Stimulated activated CD8-positive, alpha-beta memory T cell treated with anti-CD3 and anti-CD28 coated beads, Interleukin-7, amount 100 ng/mL, for 48 hours (primary cell): ENCODE measurements at regions not wholly inside any gene's neighbourhood (a gene's known extent, or its start where the extent isn't known, plus 50 kb on each side); places are given as distances from the start of the nearest gene placed in this dataset.

Experiments used
- DNase-seq, 2 donors: peaks; one replicate each; pipeline ENCODE4 v3.0.0-alpha.2; 2020; ENCODE audit warnings: low read depth in 1 of 2; ENCODE audit errors: extremely low read depth in 1 of 2

DNA sequence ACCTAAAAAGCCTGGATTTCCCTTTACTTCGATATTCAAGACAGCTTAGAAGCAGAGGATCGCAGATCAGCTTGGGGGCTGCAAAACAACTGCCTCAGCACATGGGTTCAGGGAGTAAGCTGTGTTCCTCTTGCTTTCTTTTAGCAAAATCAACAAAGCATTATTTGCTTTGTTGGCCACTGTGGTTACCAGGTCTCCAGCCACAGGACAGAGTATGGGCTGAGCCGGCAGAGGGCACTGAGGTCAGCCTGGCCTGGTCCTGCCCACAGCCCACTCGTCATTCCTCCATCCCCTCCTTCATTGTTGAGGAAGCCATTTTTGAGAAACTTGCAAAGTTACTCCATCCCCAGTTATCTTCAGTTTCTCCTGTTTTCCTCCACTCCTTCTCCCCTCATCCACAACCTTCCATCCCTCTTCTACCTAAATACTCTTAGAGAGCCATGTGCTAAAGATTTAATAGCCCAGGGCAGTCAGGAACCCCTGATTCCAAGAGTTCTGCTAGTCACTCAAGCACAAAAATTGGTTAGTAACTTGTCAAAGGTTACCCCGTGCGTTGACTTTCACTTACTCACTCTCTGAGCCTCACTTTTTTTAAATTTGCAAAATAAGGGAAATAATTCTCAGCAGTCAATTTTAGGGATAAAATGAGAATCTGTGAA lies 60.0 kb upstream of the HES1 start:
- no peak for DNase-seq

DNA sequence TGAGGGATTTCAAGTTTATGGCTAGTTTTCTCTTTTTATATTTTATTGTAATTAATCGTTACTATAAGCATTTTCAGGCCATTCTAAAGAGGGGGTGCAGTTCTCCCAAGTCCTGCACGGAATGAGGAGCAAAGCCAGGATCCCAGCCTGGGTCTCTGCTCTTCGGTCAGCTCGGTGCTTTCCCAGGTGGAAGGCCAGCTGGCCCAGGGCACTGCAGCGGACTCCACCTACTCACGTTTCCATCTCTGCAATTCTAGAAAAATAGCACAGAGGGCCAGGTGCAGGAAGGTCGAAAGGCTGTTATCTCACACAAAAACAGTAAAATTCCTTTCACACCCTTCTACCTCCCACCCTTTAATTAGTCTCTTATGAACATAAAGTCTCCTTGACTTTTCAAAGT lies 59.5 kb upstream of the HES1 start:
- DNase-seq: no peak

DNA sequence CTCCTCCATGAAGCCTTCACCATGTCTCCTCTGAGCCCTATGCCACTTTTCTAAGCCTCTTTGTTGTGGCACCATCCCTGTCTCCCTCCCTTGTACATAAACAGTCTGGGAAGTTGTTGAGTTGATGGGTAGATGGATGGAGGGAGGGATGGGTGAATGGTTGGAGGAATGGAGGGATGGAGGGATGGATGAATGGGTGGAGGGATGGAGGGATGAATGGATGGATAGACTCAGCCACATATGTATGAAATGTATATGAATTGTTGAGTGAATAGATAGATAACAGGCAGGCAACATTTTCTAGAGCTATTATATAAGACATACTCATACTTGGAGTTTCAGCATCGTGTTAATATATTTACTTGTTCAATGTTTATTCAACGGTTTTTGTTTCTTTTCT lies 58.3 kb upstream of the HES1 start:
- DNase-seq: no peak

DNA sequence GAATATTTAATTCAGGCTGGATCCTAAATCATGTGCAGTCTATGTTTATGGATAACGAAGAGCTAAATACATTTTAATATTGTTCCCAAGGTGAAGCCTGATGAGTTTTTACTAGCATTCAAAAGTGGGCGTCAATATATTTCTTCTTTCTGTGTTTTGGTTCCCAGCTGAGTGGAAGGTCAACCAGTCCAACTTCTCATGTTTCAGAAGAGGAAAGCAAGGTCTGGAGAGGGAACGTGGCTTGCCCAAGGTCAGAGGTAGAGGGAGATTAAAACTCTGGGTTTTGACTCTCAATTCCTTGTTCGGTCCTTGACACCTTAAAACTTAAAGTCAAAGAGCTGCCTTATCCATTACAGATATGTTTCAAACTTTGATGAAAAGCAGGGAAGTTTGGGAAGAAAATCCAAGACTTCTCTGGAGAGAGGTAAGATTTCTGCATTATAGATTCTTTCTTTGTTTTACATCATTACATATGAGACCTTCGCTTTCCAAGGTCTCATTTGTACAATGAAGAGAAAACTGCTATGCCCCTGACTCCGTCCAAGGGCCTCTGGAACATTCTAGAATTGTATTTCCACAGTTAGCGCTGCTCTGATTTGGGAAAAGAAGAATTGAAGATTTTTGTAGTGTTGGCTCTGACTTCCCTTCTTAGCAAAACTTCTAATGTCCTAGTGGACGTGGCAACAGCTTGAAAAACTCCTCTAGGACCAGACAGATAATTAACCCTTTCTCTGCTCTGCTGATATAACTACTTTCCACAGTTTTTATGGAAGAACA lies 57.7 kb upstream of the HES1 start:
- DNase-seq: no peak

DNA sequence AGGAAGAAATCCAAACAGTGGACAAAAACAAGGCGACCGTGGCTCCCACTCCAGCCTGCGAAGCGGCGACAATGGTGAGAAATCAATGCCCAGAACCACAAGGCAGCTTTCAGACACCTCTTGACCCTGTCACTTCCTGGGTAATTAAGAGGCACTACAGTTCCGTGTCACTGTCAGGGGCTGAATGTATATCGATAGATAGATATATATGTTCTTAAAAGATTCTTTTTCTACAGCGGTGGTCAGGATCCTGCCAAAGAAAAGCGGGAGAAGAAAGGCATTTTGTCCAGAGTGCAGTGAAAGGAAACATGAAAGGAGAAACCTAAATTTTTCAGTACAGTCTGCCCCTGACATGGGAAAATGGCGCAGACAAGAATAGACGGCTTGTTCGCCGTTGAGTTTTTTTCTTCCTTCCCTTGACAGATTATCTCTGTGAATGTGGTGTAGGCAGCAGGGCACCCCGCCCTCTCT lies 56.2 kb upstream of the HES1 start:
- DNase-seq: no peak

DNA sequence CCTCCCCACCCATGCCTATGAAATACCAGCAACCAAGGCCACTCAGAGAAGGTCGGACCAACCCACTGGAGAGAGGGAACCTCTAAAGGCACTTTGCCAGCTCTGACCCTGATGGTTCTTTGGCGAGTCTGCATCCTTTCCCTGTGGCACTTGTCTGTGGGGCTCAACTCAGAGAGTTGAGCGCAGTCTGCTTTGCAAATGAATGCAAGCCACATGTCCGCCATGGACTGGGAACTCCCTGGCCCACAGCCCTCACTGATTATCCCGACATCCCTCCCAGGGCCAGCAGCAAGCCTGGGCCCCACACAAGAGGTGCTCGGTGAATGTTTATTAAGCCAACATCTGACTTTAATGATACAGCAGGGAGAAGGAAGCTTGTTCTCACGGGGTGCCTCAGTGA lies 55.5 kb upstream of the HES1 start:
- DNase-seq: no peak

DNA sequence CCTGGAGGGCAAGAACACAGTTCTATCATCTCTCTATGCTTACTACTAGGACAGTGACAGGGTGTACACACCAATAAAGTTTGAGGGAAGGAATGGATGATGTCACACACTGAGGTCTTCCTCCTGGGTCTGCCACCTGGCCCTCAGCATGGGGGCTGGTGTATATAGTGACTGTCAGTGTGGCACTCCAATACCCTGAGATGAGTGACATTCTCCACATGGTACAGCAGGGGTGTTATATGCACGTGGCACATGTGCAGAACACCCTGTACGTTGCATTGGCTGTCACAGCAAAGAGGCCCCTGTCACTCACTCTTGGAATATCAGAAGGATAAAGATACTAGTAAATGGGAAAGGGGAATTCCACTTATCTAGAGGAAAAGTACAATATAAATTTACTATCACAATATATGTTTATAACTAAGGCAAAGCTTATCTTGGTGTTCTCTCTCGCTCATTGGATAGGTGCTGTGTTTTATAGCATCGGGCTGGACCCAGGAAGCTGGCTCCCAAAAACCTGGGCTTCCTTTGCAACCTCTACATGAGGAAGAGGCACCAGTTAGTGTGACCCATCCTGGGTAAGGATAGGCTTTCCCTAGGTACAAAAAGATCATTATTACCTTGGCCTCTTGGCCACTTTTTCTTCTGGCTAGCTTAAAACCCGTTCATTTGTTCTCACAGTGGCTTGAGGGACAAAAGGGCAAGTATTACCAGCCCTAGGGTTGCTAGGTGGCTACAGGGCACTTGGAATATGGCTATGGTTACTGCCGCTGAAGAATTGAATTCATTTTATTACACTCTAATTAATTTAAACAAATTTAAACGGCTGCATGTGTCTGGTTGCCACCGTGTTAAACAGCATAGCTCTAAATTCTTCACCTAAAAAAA lies 54.8 kb upstream of the HES1 start:
- DNase-seq: no peak

DNA sequence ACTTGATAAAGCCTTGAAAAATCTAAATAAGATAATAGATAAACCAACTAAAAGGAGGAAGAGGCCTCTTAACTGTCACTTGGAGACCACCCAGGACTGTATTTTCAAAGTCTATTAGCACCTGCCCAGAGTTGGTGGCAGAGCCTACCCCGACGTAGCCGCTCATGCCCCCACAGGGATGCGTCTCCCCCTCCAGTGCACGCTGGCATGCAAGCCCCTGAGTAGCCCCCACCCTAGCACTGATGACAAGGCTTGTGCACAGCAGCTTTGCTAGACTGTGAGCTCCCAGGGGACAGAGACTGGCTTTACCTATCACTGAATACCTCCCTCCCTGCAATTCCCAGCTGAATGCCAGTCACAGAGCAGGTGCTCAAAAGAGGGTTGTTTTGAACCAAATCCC lies 54.1 kb upstream of the HES1 start:
- no peak for DNase-seq

DNA sequence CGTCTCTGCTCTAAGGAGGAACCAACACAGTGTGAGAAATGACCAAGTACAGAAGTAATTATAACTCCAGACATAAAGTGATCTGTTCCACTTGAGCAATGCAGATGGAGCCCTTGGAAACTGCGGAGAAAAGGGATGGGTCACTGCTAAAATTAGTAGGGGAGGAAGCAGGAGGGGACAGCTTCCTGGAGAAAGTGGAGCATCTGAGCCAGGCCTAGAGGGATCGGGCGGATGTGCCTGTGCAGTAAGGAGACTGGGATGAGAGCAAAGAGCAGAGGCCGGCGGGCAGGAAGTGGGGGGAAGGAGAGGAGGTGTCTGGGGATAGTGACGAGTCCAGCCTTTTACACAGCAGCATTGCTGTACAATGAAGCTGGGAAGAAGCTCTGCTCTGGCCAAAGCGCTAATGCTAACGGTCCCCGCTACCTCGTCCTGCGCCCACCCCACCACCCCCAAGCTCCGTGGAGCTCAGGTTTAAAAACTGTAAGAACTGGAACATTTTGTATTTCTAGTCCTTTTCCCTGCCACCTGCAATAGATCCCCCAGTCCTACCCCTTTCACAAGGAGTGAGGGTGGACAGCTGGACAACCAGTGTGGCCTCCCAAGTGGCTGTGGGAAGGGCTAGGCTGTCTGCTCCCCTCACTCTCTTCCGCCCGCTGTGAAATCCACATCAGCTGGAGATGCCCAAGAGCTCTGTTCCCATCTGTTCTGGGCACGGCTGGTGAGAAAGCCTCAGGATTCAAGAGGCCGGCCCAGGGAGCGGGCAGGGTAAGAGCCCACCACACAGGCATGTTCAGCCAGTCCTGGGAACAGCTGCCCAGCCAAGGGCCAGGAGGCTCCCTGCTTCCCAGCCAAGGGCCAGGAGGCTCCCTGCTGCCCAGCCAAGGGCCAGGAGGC lies 53.0 kb upstream of the HES1 start:
- DNase-seq: no peak

DNA sequence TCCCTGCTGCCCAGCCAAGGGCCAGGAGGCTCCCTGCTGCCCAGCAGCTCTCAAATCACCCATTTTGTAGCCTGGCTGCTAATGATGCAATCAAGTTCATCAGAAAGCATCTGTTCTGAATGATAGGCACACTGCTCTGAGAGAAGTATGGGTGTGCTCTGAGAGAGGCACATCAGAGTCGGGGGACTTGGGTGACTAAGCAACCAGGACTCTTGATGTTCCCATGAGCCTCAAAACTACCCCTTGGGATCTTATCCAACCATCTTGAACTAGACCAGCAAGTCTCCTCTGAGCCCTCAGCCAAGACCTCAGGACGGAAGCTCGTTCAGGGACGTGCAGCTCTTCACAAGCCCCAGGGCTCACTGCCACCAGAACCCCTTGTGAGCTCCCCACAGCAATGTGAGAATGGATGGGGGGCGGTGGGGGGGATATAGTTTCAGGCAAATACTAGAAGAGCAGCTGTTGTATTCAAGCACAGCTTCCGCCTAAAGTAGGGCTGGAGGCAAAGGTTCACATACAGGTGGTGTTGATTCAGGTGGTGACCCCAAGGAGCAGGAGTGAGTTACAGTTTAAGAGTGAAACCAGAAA lies 52.2 kb upstream of the HES1 start:
- no peak for DNase-seq

DNA sequence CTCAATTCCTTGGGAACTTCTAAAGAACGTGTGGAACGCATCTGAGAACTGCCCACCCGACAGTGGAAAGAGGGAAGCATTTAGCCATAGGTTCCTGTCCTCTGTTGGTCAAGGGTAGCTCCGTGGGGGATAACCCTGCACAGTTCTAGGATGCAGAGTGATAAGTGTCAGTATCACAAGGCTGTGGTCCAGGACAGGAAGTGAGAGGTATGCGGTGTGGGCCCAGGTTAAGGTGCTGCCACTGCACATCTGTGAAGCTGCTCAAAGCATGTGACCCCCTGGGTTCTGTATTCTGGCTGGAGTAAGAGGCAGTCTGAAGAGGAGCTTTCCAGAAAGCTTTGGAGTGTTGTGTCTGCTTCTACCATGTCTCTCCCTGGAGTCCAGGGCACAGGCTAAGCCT lies 51.7 kb upstream of the HES1 start:
- DNase-seq: no peak
